ENCODE measurements at regions not wholly inside any gene's neighbourhood (a gene's known extent, or its start where the extent isn't known, plus 50 kb on each side); places are given as distances from the start of the nearest gene placed in this dataset.
"Not testable (repeated sequence)": the region's sequence is repeated elsewhere in the genome, so short reads cannot be mapped to it uniquely, and the experiment has no call there.

DNA sequence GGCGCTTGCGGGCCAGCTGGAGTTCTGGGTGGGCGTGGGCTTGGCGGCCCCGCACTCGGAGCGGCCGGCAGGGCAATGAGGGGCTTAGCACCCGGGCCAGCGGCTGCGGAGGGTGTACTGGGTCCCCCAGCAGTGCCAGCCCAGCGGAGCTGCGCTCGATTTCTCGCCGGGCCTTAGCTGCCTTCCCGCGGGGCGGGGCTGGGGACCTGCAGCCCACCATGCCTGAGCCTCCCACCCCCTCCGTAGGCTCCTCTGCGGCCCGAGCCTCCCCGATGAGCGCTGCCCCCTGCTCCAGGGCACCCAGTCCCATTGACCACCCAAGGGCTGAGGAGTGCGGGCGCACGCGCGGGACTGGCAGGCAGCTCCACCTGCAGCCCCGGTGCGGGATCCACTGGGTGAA is 827.6 kb downstream of the PLOD2 start:
- not testable (repeated sequence) for DNase-seq

DNA sequence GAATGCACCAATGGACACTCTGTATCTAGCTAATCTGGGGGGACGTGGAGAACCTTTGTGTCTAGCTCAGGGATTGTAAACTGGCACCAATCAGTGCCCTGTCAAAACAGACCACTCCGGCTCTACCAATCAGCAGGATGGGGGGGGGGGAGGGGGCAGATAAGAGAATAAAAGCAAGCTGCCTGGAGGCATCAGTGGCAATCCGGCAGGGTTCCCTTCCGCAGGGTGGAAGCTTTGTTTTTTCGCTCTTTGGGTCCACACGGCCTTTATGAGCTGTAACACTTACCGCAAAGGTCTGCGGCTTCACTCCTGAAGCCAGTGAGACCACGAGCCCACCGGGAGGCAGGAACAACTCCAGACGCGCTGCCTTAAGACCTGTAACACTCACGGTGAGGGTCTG is 827.1 kb downstream of the PLOD2 start:
- DNase-seq: no peak

DNA sequence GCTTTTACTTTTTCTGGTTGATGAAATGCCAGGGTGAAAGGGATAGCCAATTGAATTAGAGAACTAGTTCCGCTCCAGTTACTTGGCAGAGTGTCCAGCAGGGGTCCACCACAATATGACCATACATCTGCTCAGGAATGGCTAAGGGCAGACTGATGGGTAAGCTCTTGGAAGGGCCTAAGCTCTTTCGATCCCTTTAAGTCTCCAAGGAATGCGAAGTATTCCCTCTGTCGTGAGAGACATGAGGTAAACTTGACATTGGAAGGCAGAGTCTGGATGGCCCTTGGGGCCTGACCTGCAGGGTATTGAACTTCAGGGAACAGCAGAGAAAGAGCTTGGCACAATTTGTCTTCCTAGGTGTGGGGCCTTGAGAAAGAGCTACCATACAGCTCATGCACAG is 805.8 kb downstream of the PLOD2 start:
- DNase-seq: no peak

- DNase-seq: no peak
Measured at GRCh38 chr3:145357453-145357852, 803.5 kb downstream of the PLOD2 start.

DNA sequence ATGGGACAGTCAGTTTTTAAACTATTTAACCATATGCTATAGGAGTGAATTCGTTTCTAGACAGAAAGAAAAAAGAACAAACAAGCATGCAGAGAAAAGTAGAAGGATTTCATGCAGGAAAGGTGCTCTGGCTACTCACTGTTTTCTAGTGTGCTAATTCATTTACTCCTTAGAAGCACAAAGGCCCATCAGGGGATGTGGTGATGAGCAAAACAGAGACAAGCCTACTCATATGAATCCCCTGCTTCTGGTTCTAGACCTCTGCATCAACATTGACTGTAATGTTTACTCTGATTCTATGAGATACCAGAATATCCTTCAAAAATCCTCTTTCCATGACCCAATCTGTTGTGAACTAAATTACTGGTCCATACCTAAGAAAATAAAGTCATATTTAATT is 801.9 kb downstream of the PLOD2 start:
- no peak for DNase-seq

DNA sequence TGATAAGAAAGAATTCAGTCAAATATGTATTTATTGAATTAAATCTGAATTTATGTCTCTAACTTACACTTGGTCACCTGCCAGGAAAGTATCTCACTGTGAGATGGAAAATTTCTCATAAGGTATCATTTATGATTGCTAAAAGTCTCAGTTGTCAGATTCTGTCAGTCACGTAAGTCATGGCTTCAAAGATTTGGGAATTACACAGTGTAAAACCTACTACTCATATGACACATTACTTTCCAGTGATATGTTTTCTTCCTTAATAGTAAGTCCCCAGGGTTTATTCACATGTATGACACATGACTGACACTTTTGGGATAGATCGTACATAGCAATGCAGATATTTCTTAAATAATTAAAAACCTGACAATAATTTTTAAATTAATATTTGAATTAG is 792.2 kb downstream of the PLOD2 start:
- DNase-seq: no peak

DNA sequence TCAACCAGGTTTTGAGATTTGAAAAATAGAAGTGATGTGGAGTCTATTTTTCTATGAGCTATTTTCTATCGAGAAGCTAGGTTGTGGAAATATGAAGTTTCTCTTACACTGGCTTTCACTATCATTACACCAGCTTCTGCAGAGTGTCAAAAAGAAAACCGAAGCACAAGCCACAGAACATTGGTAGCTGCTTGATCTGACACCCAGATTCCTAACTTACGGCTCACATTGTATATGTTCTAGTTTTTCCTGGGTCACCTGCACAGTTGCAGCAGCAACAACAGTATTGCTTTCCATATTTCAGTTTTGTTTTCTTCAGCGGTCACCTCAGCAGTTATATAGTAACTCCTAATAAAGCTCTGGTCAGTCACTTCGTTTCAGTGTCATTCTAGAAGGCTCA is 790.1 kb downstream of the PLOD2 start:
- no peak for DNase-seq

- DNase-seq: no peak
Measured at GRCh38 chr3:145377301-145377700, 783.7 kb downstream of the PLOD2 start.

GRCh38 chr3:145383416-145383815 is 777.6 kb downstream of the PLOD2 start:
- no peak for DNase-seq

GRCh38 chr3:145384307-145384706 is 776.7 kb downstream of the PLOD2 start:
- DNase-seq: no peak

DNA sequence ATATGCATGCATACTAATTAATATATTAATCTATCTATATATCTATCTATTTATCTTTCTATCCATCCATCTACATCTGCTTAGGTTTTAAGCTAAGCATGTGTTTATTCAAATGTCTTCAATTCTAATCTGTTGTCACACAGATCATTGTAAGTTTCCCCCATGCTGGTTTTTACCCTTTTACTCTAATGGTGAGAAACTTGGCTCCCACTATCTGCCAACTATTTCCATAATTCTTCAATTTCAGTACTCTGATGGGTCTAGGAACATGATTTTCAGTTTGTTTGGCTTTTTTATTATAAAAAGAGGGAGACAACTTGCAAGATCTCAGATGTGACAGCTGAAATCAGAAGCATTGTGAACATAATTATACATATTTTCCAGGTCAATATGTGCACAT is 773.8 kb downstream of the PLOD2 start:
- DNase-seq: no peak

DNA sequence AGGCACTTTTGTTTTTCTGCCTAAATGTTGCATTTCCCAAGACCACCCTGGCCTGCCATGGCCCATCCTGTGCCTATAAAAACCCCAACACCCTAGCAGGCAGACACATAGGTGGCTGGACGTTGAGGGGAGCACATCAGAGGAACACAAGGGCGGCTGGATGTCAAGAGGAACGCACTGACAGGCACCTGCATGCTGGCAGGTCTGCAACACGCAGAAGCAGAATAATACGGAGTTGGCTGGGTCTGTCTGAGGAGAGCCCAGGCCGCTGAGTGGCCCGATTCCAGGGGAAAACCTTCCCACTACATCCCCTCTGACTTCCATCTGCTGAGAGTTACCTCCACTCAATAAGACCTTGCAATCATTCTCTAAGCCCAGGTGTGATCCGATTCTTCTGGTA is 765.6 kb downstream of the PLOD2 start:
- no peak for DNase-seq

GRCh38 chr3:145411605-145412004 is 749.4 kb downstream of the PLOD2 start:
- DNase-seq: no peak

- DNase-seq: no peak
Measured at GRCh38 chr3:145417678-145418077, 743.3 kb downstream of the PLOD2 start.

DNA sequence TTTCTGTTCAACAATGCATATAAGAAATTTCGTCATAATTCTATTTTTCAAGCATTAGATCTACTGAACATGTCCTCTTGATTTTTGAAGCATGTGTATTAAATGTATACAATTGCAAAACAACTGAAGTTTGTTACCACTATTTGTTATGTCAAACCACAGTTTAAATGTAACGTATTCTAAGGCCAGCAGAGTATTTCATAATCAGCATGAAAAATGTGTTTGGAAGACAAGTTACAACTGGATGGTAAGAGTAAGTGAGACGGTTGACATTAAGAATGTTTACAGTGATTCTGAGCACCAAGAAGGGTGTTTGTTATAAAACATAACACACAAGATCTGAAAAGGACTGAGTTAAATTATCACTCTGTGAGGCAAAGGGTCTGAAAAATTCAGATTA is 738.4 kb downstream of the PLOD2 start:
- no peak for DNase-seq

- DNase-seq: no peak
Measured at GRCh38 chr3:145427355-145427754, 733.6 kb downstream of the PLOD2 start.

DNA sequence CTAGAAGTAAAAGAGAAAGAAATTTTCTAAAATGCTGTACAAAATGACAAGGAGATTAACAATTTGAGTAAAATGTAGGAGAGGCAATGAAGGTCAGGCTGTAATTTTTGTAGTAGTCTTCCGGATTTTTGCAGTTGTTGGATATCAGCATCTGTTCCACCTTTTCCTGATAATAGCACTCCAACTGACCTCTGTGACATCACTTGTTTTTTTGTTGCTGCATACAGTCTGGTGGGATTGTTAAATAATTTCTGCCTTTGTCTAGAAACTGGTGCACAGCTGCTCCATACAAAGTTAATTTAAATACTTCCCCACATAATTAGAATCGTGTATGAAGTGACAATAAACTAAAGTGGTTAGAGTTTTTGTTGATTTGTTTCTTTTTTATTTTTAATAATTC is 731.4 kb downstream of the PLOD2 start:
- no peak for DNase-seq

- no peak for DNase-seq
Measured at GRCh38 chr3:145448436-145448835, 712.5 kb downstream of the PLOD2 start.

DNA sequence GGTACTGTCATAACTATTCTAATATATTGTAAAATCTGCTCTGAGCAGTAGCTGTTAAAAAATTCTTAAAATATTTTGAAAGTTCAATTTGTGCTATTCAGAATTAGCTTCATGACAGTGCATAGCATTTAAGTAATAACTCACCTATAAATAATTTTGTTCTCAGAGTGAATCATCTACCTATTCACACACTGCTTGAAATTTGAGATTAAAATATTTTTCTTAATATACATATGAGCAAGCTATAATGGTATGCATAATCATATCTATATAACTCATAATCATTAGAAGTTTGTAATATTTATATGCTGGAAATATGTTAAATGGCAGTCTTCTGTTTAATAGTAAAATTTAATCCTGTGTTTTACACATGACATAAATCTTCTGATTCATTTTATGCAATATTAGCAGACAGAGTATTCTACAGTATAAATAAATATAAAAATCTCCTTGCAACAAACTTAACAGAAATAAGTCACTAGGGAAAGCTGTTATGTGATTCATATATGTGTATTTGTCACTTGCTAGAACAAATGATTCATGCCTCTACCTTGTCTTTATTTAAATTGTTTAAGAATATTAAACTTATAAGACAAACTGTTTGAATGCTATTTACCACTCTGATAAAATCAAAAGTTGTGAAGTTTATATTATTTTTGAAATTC is 710.8 kb downstream of the PLOD2 start:
- DNase-seq: no peak

- DNase-seq: no peak
Measured at GRCh38 chr3:145457825-145458552, 703.0 kb downstream of the PLOD2 start.

DNA sequence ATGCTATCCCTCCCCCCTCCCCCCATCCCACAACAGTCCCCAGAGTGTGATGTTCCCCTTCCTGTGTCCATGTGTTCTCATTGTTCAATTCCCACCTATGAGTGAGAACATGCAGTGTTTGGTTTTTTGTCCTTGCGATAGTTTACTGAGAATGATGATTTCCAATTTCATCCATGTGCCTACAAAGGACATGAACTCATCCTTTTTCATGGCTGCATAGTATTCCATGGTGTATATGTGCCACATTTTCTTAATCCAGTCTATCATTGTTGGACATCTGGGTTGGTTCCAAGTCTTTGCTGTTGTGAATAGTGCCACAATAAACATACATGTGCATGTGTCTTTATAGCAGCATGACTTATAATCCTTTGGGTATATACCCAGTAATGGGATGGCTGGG is 701.3 kb downstream of the PLOD2 start:
- DNase-seq: not testable (repeated sequence)

DNA sequence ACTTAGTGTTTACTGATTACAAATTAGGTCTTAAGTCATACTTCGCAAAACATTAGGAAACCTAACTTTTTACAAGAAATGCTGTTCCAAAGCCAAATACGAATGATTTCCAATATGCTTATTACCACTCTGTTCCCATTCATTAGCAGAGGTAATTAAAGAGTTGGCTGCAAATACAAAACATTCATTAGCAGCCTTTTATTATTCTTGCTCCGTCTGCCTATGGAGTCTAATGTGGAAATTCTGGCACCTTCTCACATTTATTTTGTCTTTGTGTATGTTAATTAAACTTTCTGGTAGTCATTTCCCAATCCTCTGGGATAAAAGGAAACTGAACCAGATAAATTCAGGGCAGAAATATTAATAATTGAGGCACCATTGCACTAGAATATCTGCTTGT is 689.0 kb downstream of the PLOD2 start:
- no peak for DNase-seq

DNA sequence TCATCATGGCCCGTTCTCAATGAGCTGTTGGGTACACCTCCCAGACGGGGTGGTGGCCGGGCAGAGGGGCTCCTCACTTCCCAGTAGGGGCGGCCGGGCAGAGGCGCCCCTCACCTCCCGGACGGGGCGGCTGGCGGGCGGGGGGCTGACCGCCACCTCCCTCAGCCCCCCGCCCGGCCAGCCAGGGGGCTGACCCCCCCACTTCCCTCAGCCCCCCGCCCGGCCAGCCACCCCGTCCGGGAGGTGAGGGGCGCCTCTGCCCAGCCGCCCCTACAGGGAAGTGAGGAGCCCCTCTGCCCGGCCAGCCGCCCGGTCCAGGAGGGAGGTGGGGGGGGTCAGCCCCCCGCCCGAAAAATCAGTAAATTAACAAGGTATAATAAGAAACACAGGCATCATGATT is 678.2 kb downstream of the PLOD2 start:
- DNase-seq: not testable (repeated sequence)

- DNase-seq: no peak
Measured at GRCh38 chr3:145483992-145484391, 677.0 kb downstream of the PLOD2 start.

DNA sequence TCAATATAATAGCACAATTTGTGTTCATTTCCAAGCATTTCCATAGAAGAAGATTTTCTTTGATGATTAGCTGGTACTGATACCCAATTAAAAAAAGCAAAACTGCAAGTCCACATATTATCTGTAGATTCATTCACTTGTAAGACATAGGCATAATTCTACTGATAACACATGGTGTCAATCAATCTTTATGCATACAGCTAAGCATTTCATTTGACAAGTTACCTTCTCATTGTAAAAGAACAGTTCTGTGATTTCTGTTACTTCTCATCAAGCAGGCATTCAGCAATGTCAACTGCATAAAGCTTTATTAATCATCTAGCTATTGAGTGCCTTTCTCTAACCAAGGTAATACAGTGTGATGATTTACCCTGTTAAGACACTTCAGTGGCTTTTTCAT is 672.0 kb downstream of the PLOD2 start:
- no peak for DNase-seq
